HG02759 (cell line): ENCODE measurements at regions not wholly inside any gene's neighbourhood (a gene's known extent, or its start where the extent isn't known, plus 50 kb on each side); places are given as distances from the start of the nearest gene placed in this dataset.
A peak's percentile ranks its signal among the peaks of the same experiment; 100 is the strongest.

Experiments used
- ATAC-seq: cut with Tn5 transposase; IDR thresholded peaks from one replicate; pipeline ENCODE4 v1.9.1; 2021; ENCODE audit warnings: mild to moderate bottlenecking, moderate library complexity; ENCODE audit not compliant: unreplicated experiment

DNA sequence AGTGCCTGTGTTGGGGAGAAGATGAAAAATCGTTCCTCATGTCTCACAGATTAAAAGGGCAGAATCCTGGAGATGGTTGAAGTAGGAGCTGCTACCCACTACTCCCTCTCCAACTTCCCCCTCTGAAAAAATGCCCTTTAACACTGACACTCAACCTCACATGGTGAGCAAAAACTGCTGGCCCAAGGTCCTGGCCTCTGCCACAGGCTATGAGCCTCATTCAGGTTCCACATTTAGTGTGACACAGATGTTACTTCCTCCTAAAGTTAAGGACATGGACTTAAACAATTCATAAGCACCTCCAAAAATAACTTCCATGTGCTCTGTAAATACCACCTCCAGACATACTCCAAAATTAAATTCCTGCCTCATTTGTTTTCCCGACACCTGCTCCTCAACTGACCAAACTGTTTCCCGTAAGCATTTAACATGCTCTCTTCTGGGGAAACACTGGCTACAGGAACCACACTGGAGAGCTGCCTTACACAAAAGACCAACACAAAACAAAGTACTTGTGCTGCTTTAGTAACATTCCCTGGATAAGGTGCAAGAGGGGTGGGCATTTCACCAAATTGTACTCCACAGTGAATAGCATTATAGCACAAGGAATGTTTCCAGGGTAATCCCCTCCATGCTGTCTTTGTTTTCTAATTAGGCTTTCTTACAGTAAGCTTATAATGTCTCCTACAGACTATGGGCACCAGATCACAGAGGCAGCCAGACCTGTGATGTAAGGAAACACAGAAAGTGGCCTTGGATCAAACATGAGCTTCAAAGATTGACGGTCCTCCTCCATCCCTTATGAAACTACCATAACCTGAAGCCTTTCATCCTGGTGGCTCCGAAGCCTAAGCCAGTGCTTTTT, 57.0 kb downstream of the PHLDA1 start:
- no peak for ATAC-seq

DNA sequence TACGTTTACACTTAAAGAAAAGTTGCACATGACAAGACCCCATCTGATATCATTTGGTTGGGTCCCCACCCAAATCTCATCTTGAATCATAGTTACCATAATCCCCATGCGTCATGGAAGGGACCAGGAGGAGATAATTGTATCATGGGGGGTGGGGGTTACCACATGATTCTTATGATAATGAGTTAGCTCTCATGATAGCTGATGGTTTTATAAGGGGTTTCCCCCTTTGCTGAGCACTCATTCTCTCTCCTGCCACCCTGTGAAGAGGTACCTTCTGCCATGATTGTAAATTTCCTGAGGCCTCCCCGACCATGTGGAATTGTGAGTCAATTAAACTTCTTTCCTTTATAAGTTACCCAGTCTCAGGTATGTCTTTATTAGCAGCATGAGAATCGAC, 60.3 kb downstream of the PHLDA1 start:
- ATAC-seq, result no peak

DNA sequence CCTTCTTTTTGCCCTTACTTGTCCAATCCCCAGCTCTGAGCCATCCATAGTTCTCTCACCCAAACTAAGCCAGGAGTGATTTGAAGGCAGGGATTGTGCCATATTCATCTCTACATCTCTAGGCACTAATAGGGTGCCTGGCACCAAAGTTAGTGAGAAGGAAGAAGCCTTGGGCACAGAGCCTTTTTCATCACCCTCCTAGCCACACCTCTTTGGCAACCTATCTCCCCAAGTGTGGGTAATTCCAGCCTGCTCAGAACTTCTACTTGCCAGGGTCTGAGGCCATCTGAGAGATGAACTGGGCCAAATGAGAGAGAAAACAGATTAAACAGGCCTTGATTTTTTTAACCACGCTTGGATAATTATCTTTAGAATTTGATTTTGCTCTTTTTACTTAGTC, 61.3 kb downstream of the PHLDA1 start:
- no peak for ATAC-seq

DNA sequence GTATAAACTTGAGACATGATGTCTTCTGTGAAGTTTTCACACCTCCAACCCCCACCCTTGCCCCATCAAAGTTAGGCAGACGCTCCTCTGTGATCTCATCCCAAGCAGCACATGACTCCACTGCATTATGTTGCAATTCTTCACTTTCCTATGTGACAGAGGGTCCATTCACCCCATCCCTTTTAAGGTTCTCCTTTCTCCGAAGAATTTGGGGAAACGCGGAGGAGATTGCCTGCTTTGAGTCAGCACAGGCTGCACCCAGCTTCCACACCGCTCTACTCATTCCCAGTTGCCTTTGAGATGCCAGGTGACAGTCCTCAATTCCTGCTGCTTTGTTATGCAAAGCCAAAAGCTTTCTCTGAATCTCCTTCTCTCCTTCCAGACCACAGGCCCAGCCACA, 61.8 kb downstream of the PHLDA1 start:
- no peak for ATAC-seq

DNA sequence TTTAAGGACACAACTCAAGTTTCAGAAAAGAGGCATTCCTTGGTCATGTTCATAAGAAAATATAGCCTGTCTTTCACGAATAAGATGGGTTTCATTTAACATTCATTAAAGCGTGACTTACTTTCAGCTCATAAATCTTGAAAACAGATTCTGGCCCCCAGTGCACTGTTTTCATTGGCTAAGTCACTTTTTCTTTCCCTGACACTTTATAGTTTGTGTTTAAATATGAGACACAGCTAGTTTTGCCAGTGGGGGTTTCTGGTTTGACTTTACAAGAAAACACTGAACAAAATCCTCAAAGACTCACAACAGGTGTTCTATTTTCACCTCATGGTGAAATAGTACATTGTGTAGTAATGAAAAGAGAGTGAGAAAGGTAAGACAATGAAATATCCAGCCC, 65.9 kb downstream of the PHLDA1 start:
- no peak for ATAC-seq

DNA sequence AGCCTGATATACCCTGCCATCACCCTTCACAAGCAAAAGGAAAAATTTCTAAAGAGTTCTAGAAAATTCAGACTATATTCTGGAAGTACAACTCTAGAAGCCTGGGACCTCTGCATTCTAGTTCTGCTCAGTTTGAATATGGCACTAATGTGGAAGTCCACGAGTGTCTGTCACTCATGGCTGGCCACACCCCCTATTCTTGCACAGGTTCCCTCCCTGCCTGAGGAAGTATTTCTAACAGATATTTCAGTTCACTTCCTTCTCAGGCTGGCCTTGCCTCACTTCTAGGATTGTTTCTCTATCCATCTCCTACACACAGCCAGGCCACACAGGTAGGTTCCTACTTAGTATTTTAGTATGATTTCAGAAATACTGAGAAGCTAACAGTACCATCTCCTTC, 67.4 kb downstream of the PHLDA1 start:
- no peak for ATAC-seq

DNA sequence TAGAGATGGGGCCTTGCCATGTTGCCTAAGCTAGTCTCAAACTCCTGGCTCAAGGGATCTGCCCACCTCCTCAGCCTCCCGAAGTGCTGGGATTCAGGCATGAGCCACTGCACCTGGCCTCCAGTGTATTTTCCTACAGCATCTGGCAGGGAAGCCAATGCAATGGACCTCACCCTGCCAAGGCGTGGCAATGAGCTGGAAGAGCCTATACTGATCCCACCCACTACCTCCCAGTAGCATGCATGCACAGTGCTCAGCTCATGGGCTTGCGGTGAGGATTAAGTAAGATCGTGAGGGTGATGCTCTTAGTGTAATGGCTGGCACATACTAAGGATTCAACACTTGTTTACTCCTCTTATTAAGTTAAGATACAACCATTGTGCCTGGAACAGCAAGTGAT, 69.7 kb downstream of the PHLDA1 start:
- ATAC-seq, result no peak

DNA sequence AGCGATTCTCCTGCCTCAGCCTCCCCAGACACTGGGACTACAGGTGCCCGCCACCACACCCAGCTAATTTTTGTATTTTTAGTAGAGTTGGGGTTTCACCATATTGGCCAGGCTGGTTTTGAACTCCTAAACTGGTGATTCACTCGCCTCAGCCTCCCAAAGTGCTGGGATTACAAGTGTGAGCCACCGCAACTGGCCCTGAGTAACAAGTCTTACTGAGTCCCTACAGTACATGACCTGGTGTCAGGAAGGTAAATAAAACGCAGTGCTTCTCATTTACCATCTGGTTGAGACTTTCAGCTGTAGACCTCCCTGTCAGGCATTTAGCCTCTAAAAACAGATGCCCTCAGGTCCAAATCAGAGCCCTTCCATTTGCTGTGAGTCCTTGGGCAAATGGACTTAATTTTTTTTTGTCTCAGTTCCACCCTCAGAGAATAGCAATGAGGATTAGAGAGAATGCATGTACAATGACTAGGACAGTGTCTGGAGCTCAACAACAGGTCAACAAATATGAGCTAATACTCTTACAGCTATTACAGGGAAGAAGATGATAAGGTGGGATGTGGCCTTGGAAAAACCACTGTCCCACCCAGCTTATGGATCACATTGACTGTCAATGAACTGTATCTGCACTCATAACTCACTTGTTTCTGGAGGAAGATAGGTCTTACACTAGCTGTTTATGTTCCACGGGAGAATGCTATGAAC, 70.5 kb downstream of the PHLDA1 start:
- no peak for ATAC-seq

DNA sequence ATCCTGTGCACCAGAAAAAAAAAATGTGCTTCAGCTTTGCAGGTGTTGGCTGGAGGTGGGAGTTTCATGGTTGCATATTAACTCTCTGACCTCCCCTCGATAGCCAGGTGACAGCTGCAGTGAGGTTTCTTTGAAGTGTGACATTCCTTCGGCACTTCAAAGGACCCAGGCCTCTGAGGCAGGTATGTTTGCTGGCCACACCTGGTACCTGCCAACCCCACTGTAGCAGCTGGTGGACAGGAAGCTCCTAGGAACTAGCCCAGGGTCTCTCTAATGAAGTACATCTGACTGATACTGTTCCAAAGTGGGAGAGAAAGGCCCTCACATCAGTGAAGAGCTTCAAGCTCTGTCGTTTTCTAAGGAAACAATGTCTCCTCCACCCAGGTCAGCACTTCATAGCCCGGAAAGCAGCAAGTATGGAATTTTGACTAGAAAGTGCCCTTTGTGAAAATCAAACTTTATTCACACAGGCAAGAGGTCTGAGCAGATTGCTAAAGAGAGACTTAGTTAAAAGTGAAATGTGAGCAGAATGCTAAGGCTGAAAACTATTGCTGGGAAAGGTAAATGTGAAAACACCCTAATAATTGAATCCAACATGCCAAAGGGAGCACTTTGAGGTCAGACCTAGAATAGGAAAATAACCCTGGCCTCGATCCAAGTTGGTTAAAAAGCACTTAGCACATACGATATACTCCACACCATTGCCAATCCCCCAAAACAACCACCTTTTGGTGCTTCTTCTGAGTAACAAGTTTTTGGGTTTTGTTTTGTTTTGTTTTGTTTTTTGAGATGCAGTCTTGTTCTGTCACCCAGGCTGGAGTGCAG, 71.3 kb downstream of the PHLDA1 start:
- ATAC-seq, result peak; percentile 68

DNA sequence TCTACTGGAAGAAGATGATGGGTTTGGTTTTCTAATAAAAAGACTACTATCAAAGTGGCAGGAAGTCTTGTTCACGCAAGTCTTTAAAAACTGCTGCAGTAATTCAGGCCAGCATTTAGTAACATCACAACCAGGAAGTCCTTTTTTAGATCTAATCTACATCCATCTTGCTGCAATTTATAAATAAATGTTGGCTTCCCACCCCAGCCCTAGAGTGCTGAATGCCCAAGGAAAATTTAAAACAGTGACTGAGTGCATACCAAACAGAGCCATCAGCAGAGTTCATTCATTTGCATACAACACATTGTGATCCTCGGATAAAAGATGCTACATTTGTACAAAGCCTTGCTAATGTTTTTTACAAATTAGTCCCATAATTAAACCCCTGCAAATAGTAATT, 72.1 kb downstream of the PHLDA1 start:
- no peak for ATAC-seq

DNA sequence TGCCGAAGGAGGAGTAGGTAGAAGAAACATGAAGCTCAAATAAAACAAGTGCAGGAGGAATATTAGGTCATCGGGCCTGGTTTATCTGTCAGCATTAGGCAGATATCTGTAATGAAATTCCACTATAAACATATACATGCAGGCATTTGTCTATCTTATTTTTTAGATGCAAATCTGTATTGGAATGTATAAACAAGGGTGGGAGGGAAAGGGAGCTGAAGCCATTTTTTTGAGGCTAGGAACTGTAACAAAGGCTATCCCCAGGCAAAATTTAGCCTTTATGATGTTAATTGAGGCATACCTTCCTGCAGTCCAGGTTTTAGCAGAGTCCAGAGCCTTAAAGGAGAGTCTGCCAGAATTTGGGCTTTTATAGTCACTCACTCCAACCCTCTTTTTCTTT, 72.5 kb downstream of the PHLDA1 start:
- no peak for ATAC-seq

DNA sequence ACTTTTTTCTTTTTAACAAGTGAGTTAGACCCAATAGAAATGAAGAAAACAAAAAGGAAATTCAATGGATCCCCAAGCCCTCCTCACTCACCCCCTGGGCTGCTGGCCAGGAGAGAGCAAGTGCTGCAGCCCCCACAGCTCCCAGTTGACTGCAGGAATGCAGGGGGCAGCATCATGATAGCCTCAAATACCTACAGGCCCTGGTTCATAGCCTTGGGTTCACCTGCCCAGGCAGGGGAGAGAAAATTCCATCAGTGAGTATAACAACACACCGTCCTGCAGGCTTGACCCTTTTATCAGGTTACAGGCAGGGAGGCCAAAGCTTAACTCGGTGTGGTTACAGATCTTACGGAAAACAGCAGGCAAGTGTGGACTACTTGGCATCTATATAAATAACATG, 76.3 kb downstream of the PHLDA1 start:
- ATAC-seq, result no peak

DNA sequence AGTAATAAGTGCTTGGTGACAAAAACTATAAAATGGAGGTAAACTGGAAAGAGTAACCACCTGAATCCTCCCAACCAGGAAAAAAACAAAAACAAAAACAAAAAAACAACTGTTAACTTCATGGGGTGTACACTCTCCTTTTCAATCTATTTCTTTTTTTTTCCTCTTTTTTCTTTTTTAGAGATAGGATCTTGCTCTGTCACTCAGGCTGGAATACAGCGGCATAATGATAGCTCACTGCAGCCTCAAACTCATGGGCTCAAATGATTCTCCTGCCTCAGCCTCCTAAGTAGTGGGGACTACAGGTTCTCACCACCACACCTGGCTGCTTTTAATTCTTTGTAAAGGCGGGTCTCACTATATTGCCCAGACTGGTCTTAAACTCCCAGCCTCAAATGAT, 76.8 kb downstream of the PHLDA1 start:
- ATAC-seq, result no peak

DNA sequence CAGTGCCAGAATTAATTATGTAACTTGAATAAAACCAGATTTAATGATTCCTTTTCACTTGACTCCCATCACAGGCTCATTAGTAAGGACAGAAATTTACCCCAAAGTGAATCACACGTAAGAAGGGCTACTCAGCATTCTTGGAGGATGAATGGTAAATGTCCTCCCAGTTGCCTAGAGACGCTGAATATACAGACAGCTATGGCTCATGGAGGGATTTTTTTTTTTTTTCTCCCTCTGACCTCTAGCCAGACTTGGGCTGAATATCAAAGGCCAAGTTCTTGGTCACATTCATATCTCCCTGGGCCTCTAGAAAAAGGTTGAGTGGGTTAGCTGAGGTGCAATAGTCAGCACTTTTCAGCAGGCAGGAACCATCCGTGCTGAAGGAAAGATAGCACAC, 77.5 kb downstream of the PHLDA1 start:
- no peak for ATAC-seq

DNA sequence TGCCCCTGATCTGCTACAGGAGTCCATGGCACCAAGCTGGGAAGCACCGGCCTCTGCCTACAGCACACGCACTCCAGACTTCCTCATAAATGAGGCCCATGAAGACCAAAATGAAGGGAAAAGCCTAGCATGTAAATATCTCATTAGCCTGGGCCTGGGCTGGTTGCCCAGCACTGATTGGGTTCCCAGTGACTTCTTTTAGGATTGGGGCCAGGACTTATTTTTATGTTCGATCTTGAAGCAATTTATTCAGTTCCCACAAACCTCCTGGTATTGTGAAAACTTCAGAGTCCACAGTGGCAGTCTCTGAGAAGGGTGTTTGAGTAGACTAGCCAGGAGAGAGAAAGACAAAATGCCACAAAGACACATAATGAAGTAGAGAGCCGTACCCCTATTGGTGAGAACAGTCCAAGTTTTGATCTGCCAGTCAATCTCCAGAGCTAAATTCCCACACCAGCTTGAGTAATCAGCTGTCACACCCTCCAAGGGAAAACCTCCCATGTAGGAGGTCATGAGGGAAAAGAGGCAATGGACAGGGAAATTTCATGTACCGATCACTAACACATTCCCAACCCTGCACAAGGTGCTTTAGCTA, 78.2 kb downstream of the PHLDA1 start:
- ATAC-seq, result no peak

DNA sequence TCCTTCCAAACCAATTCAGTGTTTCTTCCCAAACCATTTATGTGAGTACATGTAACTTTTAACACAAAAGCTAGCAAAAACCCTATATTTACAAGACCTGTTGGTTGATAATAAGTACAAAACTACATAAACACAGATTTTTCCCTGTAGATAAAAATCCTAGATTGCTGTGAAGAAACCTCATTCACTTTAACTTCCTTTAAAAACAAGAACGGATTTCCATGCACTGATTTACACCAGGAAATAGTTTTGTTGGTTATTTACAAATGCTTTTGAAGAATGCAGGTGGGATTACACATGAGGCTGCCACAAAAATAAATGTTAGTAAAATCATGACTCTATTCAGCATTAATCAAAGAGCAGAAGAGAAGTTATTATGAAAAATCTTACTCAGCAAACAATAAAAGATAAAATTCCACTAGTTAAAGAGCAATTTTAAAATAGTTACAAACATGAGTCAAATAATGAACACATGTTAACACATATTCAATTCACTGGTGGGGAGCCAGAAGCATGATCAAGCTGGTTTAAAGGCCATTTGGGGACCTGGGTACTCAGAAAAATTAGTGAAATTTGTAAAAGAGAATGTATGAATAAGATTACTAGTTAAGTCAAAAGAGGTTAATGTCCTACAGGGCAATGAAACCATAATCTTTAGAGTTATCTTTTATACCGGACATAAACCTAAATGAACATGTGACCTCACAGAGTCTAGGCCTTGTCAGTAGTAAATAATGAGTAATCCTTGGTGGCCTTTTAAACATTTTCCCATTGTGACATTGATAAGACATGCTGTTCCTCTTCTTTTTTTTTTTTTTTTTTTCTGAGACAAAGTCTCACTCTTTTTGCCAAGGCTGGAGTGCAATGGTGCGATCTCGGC, 79.9 kb downstream of the PHLDA1 start:
- no peak for ATAC-seq

DNA sequence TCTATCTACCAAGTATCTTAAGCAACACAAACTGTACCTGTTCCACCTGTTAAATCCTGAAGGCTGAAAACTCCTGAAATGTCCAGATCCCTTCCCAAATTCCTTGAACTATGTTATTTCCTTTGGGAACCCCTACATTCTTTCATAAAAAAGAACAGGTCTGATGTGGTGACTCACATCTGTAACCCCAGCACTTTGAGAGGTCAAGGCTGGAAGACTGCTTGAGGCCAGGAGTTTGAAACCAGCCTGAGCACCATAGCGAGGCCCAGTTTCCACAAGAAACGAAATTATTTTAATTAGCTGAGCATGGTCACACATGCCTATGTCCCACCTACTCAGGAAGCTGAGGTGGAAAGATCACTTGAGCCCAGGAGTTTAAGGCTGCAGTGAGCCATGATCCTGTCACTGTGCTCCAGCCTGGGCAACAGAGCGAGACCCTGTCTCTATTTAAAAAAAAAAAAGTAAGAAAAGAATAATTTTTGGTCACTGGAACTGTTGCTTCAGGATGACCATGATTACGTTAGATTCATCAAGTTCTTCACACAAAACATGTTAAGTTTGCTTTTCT, 84.3 kb downstream of the PHLDA1 start:
- ATAC-seq, result no peak

DNA sequence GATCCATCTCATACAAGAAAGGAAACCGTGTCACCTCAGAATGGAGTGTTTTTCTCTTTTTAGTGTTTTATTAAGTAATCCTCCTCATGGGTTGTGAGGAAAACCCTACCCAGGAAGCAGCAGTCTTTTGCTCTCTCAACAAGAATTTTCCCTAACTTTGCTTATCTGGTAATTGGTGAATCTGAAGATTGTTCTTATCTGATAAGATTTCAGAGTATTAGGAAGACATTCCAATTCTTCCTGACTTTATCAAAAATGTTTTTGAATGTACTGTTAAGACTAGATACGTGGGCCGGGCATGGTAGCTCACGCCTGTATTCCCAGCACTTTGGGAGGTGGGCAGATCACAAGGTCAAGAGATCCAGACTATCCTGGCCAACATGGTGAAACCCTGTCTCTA, 86.0 kb downstream of the PHLDA1 start:
- no peak for ATAC-seq

DNA sequence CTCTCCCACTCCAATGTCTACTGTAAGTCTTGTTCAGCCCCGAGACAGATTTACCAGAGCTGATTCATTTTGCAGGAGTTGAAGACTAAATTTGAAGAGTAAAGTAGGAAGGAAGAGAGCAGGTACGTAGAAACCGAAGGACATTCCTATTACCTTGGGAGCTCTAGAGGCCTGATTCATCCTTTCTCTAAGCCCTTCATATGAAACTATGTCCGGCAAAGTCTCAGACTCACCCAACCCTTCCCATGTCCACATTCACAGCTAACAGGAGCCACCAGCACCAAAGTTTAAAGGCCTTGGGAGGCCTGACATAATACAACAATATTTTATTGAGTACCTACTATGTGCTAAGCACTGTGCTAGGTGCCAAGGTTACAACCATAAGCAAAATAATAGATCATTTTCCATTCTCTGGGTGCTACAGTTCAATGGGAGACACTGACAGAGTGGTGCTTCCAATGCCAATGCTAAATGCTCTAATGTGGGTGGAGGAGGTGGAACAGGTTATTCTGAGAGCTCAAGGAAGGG, 86.6 kb downstream of the PHLDA1 start:
- ATAC-seq, result no peak
